ENCODE measurements at regions not wholly inside any gene's neighbourhood (a gene's known extent, or its start where the extent isn't known, plus 50 kb on each side); places are given as distances from the start of the nearest gene placed in this dataset.

- no peak overlapping the region for H3K9ac ChIP-seq (ENCODE audit: low read length)
- H3K27me3 ChIP-seq (ENCODE audit: low read length): no peaks in the 10 kb centered on the region
- no peaks in the 10 kb centered on the region for H3K9me2 ChIP-seq (replicated peaks; ENCODE audit: low read length)
- no peaks in the 10 kb centered on the region for H3F3A ChIP-seq (ENCODE audit: low read length, unreplicated experiment)
- no peaks in the 10 kb centered on the region for H3K9me3 ChIP-seq (ENCODE audit: low read length)
- no peak overlapping the region for H3K4me3 ChIP-seq (ENCODE audit: low read length)
- no peak for DNase-seq
- H3K36me3 ChIP-seq (ENCODE audit: low read depth, low read length): no peaks in the 10 kb centered on the region
- H2AFZ ChIP-seq (ENCODE audit: low read length): no peak overlapping the region
- TF ChIP-seq EZH2 (IDR thresholded peaks at IDR 0.05; ENCODE audit: low read length, unreplicated experiment) (no peak), CTCF (conservative IDR thresholded peaks at IDR 0.05; ENCODE audit: low read depth, low read length) (no peak), EZH2phosphoT487 (IDR thresholded peaks at IDR 0.05; ENCODE audit: borderline replicate concordance, low read length) (no peak)
- no peak for ATAC-seq
- H3K79me2 ChIP-seq (ENCODE audit: low read length): no peaks in the 10 kb centered on the region
- H3K4me1 ChIP-seq (ENCODE audit: insufficient read depth, low read length): no peaks in the 10 kb centered on the region
- H3K4me2 ChIP-seq (ENCODE audit: low read length): no peak overlapping the region
- no peaks in the 10 kb centered on the region for H4K20me1 ChIP-seq (ENCODE audit: low read length)
- intact Hi-C loops (cut with micrococcal nuclease): no loop called here
- no TSS peak for BruUV-seq (replicated peaks)
- ChIA-PET CTCF (no interaction called here), POLR2A (ENCODE audit: unreplicated experiment) (no interaction called here)
- H3K27ac ChIP-seq (ENCODE audit: low read length): no peak overlapping the region
These were observed 448.4 kb downstream of the HACE1 start for GRCh38 chr6:104411302-104411701.

- ChIA-PET CTCF (no interaction called here), POLR2A (ENCODE audit: unreplicated experiment) (no interaction called here)
- intact Hi-C loops (cut with micrococcal nuclease): no loop called here
- no TSS peak for BruUV-seq (replicated peaks)
- Histone ChIP-seq H4K20me1 (ENCODE audit: low read length) (no peaks in the 10 kb centered on the region), H3K27me3 (ENCODE audit: low read length) (no peaks in the 10 kb centered on the region), H3F3A (ENCODE audit: low read length, unreplicated experiment) (no peaks in the 10 kb centered on the region), H3K9ac (ENCODE audit: low read length) (no peak overlapping the region), H3K4me3 (ENCODE audit: low read length) (no peak overlapping the region), H3K36me3 (ENCODE audit: low read depth, low read length) (no peaks in the 10 kb centered on the region), H3K4me1 (ENCODE audit: insufficient read depth, low read length) (no peaks in the 10 kb centered on the region), H3K27ac (ENCODE audit: low read length) (no peak overlapping the region), H3K79me2 (ENCODE audit: low read length) (no peaks in the 10 kb centered on the region), H3K9me2 (replicated peaks; ENCODE audit: low read length) (no peaks in the 10 kb centered on the region), H2AFZ (ENCODE audit: low read length) (no peak overlapping the region), H3K4me2 (ENCODE audit: low read length) (no peak overlapping the region), H3K9me3 (ENCODE audit: low read length) (no peaks in the 10 kb centered on the region)
- TF ChIP-seq EZH2 (IDR thresholded peaks at IDR 0.05; ENCODE audit: low read length, unreplicated experiment) (no peak), CTCF (conservative IDR thresholded peaks at IDR 0.05; ENCODE audit: low read depth, low read length) (no peak), EZH2phosphoT487 (IDR thresholded peaks at IDR 0.05; ENCODE audit: borderline replicate concordance, low read length) (no peak)
- DNase-seq (no peak), ATAC-seq (no peak)
These were observed 449.8 kb downstream of the HACE1 start for GRCh38 chr6:104409913-104410312.

GRCh38 chr6:104407957-104408356, 451.8 kb downstream of the HACE1 start:
- H3K79me2 ChIP-seq (ENCODE audit: low read length): no peaks in the 10 kb centered on the region
- H3K9me2 ChIP-seq (replicated peaks; ENCODE audit: low read length): no peaks in the 10 kb centered on the region
- intact Hi-C loops (cut with micrococcal nuclease): no loop called here
- H3K9ac ChIP-seq (ENCODE audit: low read length): no peak overlapping the region
- ChIA-PET POLR2A (ENCODE audit: unreplicated experiment) (no interaction called here), CTCF (no interaction called here)
- DNase-seq (no peak), ATAC-seq (no peak)
- H4K20me1 ChIP-seq (ENCODE audit: low read length): no peaks in the 10 kb centered on the region
- H3K27me3 ChIP-seq (ENCODE audit: low read length): no peaks in the 10 kb centered on the region
- TF ChIP-seq CTCF (conservative IDR thresholded peaks at IDR 0.05; ENCODE audit: low read depth, low read length) (no peak), EZH2 (IDR thresholded peaks at IDR 0.05; ENCODE audit: low read length, unreplicated experiment) (no peak), EZH2phosphoT487 (IDR thresholded peaks at IDR 0.05; ENCODE audit: borderline replicate concordance, low read length) (no peak)
- H3K27ac ChIP-seq (ENCODE audit: low read length): no peak overlapping the region
- H3K4me1 ChIP-seq (ENCODE audit: insufficient read depth, low read length): peaks cover 8% of the 10 kb centered on the region
- H3K4me2 ChIP-seq (ENCODE audit: low read length): no peak overlapping the region
- no peaks in the 10 kb centered on the region for H3F3A ChIP-seq (ENCODE audit: low read length, unreplicated experiment)
- no peak overlapping the region for H3K4me3 ChIP-seq (ENCODE audit: low read length)
- no TSS peak for BruUV-seq (replicated peaks)
- H3K9me3 ChIP-seq (ENCODE audit: low read length): no peaks in the 10 kb centered on the region
- no peaks in the 10 kb centered on the region for H3K36me3 ChIP-seq (ENCODE audit: low read depth, low read length)
- H2AFZ ChIP-seq (ENCODE audit: low read length): no peak overlapping the region

Data from PC-3 (cell line).